ENCODE measurements at regions not wholly inside any gene's neighbourhood (a gene's known extent, or its start where the extent isn't known, plus 50 kb on each side); places are given as distances from the start of the nearest gene placed in this dataset.
A peak's percentile ranks its signal among the peaks of the same experiment; 100 is the strongest.

- no peak for DNase-seq (ENCODE audit: low read depth)
These were observed 646.1 kb upstream of the TMEM132C start for GRCh38 chr12:127620735-127621355.

- no peak for DNase-seq (ENCODE audit: low read depth)
These were observed 645.6 kb upstream of the TMEM132C start for GRCh38 chr12:127621366-127621765.

- no peak for DNase-seq (ENCODE audit: low read depth)
These were observed 643.6 kb upstream of the TMEM132C start for GRCh38 chr12:127623362-127623761.

GRCh38 chr12:127625176-127625771 lies 641.7 kb upstream of the TMEM132C start:
- no peak for DNase-seq (ENCODE audit: low read depth)

GRCh38 chr12:127628645-127629044 lies 638.3 kb upstream of the TMEM132C start:
- DNase-seq (ENCODE audit: low read depth), result peak; percentile 22

GRCh38 chr12:127629066-127629820 lies 637.7 kb upstream of the TMEM132C start:
- DNase-seq (ENCODE audit: low read depth), result no peak

GRCh38 chr12:127632461-127632860 lies 634.5 kb upstream of the TMEM132C start:
- no peak for DNase-seq (ENCODE audit: low read depth)

GRCh38 chr12:127635838-127636237 lies 631.1 kb upstream of the TMEM132C start:
- DNase-seq (ENCODE audit: low read depth), result no peak

- no peak for DNase-seq (ENCODE audit: low read depth)
These were observed 630.1 kb upstream of the TMEM132C start for GRCh38 chr12:127636882-127637281.

- no peak for DNase-seq (ENCODE audit: low read depth)
These were observed 626.6 kb upstream of the TMEM132C start for GRCh38 chr12:127640181-127640886.

GRCh38 chr12:127642208-127642607 lies 624.8 kb upstream of the TMEM132C start:
- DNase-seq (ENCODE audit: low read depth), result no peak

GRCh38 chr12:127648321-127648720 lies 618.6 kb upstream of the TMEM132C start:
- DNase-seq (ENCODE audit: low read depth), result no peak

- no peak for DNase-seq (ENCODE audit: low read depth)
These were observed 617.0 kb upstream of the TMEM132C start for GRCh38 chr12:127649961-127650360.

GRCh38 chr12:127650626-127651025 lies 616.3 kb upstream of the TMEM132C start:
- DNase-seq (ENCODE audit: low read depth), result no peak

- DNase-seq (ENCODE audit: low read depth), result no peak
These were observed 614.7 kb upstream of the TMEM132C start for GRCh38 chr12:127652281-127652680.

GRCh38 chr12:127654383-127654985 lies 612.5 kb upstream of the TMEM132C start:
- no peak for DNase-seq (ENCODE audit: low read depth)

GRCh38 chr12:127655691-127656090 lies 611.3 kb upstream of the TMEM132C start:
- no peak for DNase-seq (ENCODE audit: low read depth)

GRCh38 chr12:127656266-127656665 lies 610.7 kb upstream of the TMEM132C start:
- DNase-seq (ENCODE audit: low read depth), result no peak

- DNase-seq (ENCODE audit: low read depth), result no peak
These were observed 609.9 kb upstream of the TMEM132C start for GRCh38 chr12:127657036-127657435.

- no peak for DNase-seq (ENCODE audit: low read depth)
These were observed 606.0 kb upstream of the TMEM132C start for GRCh38 chr12:127660961-127661360.

GRCh38 chr12:127663716-127664115 lies 603.3 kb upstream of the TMEM132C start:
- DNase-seq (ENCODE audit: low read depth), result no peak

GRCh38 chr12:127664901-127665300 lies 602.1 kb upstream of the TMEM132C start:
- no peak for DNase-seq (ENCODE audit: low read depth)
